Fibroblast of pulmonary artery (primary cell): ENCODE measurements at regions not wholly inside any gene's neighbourhood (a gene's known extent, or its start where the extent isn't known, plus 50 kb on each side); places are given as distances from the start of the nearest gene placed in this dataset.

Experiments
- DNase-seq: peaks from one replicate; pipeline ENCODE4 v3.0.0-alpha.2; 2010; ENCODE audit warnings: low read depth
- H3K4me3 ChIP-seq: replicated peaks from 2 replicates; pipeline ENCODE4 v1.5.1; 2011; ENCODE audit warnings: low read depth, mild to moderate bottlenecking, control low read depth, low read length, moderate library complexity
- TF ChIP-seq, protein P1 (sequence below): IDR thresholded peaks from 2 replicates; pipeline ENCODE4 v1.5.1; 2011; ENCODE audit warnings: mild to moderate bottlenecking, control low read depth, low read length, inconsistent platforms; ENCODE audit errors: missing control alignments

DNA sequence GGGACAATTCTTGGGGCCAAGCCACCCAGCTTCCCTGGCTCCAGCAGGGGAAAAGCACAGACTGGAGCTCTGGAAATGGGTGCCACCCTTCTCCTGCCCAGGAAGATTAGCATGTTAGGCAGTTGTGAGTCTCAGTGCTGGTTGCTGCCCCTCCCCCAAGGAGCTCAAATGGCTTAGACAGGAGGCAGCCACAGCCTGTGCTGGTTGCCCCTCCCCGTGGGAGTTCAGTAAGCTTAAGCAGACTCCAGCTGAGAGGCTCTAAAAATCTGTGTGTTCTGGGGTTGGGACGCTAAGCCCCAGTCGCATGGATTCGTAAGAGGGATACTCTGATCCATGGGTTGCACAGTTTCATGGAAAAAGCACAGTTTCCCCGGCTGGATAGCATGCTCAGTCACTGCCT lies 92.7 kb upstream of the NDST3 start:
- no peak for DNase-seq
- TF ChIP-seq, protein P1, sequence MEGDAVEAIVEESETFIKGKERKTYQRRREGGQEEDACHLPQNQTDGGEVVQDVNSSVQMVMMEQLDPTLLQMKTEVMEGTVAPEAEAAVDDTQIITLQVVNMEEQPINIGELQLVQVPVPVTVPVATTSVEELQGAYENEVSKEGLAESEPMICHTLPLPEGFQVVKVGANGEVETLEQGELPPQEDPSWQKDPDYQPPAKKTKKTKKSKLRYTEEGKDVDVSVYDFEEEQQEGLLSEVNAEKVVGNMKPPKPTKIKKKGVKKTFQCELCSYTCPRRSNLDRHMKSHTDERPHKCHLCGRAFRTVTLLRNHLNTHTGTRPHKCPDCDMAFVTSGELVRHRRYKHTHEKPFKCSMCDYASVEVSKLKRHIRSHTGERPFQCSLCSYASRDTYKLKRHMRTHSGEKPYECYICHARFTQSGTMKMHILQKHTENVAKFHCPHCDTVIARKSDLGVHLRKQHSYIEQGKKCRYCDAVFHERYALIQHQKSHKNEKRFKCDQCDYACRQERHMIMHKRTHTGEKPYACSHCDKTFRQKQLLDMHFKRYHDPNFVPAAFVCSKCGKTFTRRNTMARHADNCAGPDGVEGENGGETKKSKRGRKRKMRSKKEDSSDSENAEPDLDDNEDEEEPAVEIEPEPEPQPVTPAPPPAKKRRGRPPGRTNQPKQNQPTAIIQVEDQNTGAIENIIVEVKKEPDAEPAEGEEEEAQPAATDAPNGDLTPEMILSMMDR, result no peak
- H3K4me3 ChIP-seq, result no peak overlapping the region

GRCh38 chr4:117949621-117950020 lies 84.7 kb upstream of the NDST3 start:
- no peak for DNase-seq
- no peak overlapping the region for H3K4me3 ChIP-seq
- TF ChIP-seq, protein P1, result no peak

GRCh38 chr4:117957571-117957970 lies 76.7 kb upstream of the NDST3 start:
- TF ChIP-seq, protein P1, result no peak
- no peak overlapping the region for H3K4me3 ChIP-seq
- no peak for DNase-seq

- H3K4me3 ChIP-seq, result no peak overlapping the region
- no peak for DNase-seq
- TF ChIP-seq, protein P1, result no peak
These were observed 68.7 kb upstream of the NDST3 start for GRCh38 chr4:117965622-117966021.

DNA sequence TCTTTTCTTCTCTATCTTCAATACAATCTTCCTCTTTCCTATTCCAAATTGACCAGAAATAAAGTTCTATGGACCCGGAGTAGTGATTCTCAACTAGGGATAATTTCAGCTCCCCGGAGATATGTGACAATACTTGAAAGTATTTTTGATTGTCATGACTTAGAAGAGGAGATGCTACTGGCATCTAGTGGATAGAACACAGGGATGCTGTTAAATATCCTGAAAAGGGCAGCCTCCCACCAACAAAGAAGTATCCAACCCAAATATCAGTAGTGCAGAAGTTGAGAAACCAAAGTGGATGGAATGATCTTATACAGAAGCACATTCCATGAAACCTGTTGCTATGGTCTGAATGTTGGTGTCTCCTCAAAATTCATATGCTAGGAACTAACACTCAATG lies 65.7 kb upstream of the NDST3 start:
- TF ChIP-seq, protein P1, result no peak
- H3K4me3 ChIP-seq, result no peak overlapping the region
- DNase-seq, result no peak

GRCh38 chr4:117971403-117971802 lies 62.9 kb upstream of the NDST3 start:
- DNase-seq, result no peak
- TF ChIP-seq, protein P1, result no peak

DNA sequence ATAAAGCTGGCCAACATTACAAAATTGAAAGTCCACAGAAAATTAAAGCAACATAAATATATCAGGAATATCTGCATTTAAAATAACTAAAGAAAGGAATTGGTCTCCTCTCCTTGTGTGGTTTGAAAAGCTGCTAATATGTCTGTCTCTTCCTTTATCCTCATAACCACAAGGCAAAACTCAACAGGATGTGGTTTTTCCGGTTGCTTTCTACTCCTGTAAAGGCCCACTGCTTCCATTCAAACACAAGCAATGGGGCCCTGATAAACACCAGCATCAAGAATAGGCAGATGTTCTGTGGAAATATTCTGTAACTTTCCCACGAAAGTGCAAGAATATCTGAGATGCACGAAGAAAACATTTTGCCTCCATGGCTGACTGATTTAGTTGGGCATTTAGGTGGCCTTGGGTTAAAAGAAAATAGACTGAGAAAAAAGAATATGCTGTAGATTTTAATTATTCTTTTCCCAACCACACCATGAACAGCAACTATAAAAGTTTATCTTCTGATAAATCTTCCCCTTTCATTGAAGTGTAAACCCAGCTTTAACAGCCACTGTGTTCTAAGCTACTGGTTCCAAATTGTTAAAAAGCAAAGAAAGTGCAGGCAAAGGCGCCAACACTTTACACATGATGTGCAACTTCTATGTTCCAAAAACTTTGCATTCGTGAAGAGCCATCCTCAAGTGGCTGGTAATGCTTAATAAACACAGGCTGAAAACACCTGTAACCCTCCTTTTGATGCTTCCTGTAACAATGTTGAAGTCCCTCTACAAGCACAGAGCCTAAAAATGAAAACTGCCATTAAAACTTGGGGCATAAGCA lies 50.5 kb upstream of the NDST3 start:
- DNase-seq, result peak; percentile 0
- TF ChIP-seq, protein P1, result no peak
- no peak overlapping the region for H3K4me3 ChIP-seq

More at GRCh38 chr4:117971403-117971802, 62.9 kb upstream of the NDST3 start:
- H3K4me3 ChIP-seq, result no peak overlapping the region
